GM19467 (cell line): ENCODE measurements at regions not wholly inside any gene's neighbourhood (a gene's known extent, or its start where the extent isn't known, plus 50 kb on each side); places are given as distances from the start of the nearest gene placed in this dataset.

Source experiments
- ATAC-seq: cut with Tn5 transposase; IDR thresholded peaks from one replicate; pipeline ENCODE4 v1.9.1; 2021; ENCODE audit warnings: mild to moderate bottlenecking, moderate library complexity; ENCODE audit not compliant: unreplicated experiment

GRCh38 chr15:69652751-69653305, 200.2 kb downstream of the RPLP1 start:
- ATAC-seq: no peak

- ATAC-seq: no peak
Measured at GRCh38 chr15:69653306-69653705, 200.7 kb downstream of the RPLP1 start.

- ATAC-seq: no peak
Measured at GRCh38 chr15:69653846-69654245, 201.2 kb downstream of the RPLP1 start.

- ATAC-seq: no peak
Measured at GRCh38 chr15:69656271-69657030, 203.8 kb downstream of the RPLP1 start.

GRCh38 chr15:69657626-69658025, 205.0 kb downstream of the RPLP1 start:
- no peak for ATAC-seq

- ATAC-seq: no peak
Measured at GRCh38 chr15:69658411-69658945, 205.9 kb downstream of the RPLP1 start.

GRCh38 chr15:69659454-69660050, 206.9 kb downstream of the RPLP1 start:
- ATAC-seq: no peak

GRCh38 chr15:69660114-69660513, 207.5 kb downstream of the RPLP1 start:
- ATAC-seq: no peak

GRCh38 chr15:69660658-69661405, 208.2 kb downstream of the RPLP1 start:
- ATAC-seq: no peak

GRCh38 chr15:69661446-69661845, 208.8 kb downstream of the RPLP1 start:
- ATAC-seq: no peak

GRCh38 chr15:69661871-69662644, 209.4 kb downstream of the RPLP1 start:
- ATAC-seq: no peak

GRCh38 chr15:69662645-69663000, 210.0 kb downstream of the RPLP1 start:
- no peak for ATAC-seq

GRCh38 chr15:69663441-69663840, 210.8 kb downstream of the RPLP1 start:
- no peak for ATAC-seq

- no peak for ATAC-seq
Measured at GRCh38 chr15:69663982-69664381, 211.4 kb downstream of the RPLP1 start.

- no peak for ATAC-seq
Measured at GRCh38 chr15:69664572-69665571, 212.3 kb downstream of the RPLP1 start.

GRCh38 chr15:69665641-69666111, 213.1 kb downstream of the RPLP1 start:
- ATAC-seq: no peak

GRCh38 chr15:69666441-69666882, 213.8 kb downstream of the RPLP1 start:
- ATAC-seq: no peak

- ATAC-seq: peak; percentile 38
Measured at GRCh38 chr15:69666921-69667811, 214.5 kb downstream of the RPLP1 start.
